Uterus (tissue), 2 donors: ENCODE measurements at regions not wholly inside any gene's neighbourhood (a gene's known extent, or its start where the extent isn't known, plus 50 kb on each side); places are given as distances from the start of the nearest gene placed in this dataset.

Experiments
- CTCF ChIP-seq, 4 experiments: fragments of 200-600 bp in 2 of 4; fragments of 450-650 bp in 2 of 4; sonication (generic) in 2 of 4; IDR thresholded peaks; one replicate each; pipeline ENCODE4 v1.5.1; 2016 to 2019; ENCODE audit warnings: antibody characterized with exemption in 4 of 4, mild to moderate bottlenecking in 2 of 4, moderate library complexity in 1 of 4
- POLR2A ChIP-seq, 2 donors: fragments of 450-650 bp; IDR thresholded peaks; one replicate each; pipeline ENCODE4 v1.6.1; 2016; ENCODE audit warnings: antibody characterized with exemption in 2 of 2, mild to moderate bottlenecking in 1 of 2, moderate library complexity in 1 of 2

- TF ChIP-seq CTCF (IDR thresholded peaks at IDR 0.05), result no peak
- TF ChIP-seq POLR2A (IDR thresholded peaks at IDR 0.05), result no peak
Observed at GRCh38 chr18:40501026-40501425, 1454.0 kb upstream of the PIK3C3 start.
